ENCODE measurements at regions not wholly inside any gene's neighbourhood (a gene's known extent, or its start where the extent isn't known, plus 50 kb on each side); places are given as distances from the start of the nearest gene placed in this dataset.

- no peak for TF ChIP-seq POU6F1 (CRISPR knock-in tag; IDR thresholded peaks at IDR 0.05; ENCODE audit: borderline replicate concordance, low read depth)
- TF ChIP-seq BACH2 (CRISPR knock-in tag; IDR thresholded peaks at IDR 0.05; ENCODE audit: borderline replicate concordance): no peak
- no peak for TF ChIP-seq RARB (CRISPR knock-in tag; IDR thresholded peaks at IDR 0.05)
- no peak for TF ChIP-seq GLIS3 (CRISPR knock-in tag; IDR thresholded peaks at IDR 0.05)
- peak; percentile 60; the same call in 1 of the 2 replicates for TF ChIP-seq TCF4 (CRISPR knock-in tag; IDR thresholded peaks at IDR 0.05; ENCODE audit: borderline replicate concordance)
Observed at GRCh38 chr2:6290217-6291015, 575.3 kb downstream of the CMPK2 start (continued).

GRCh38 chr2:6294791-6295190, 570.9 kb downstream of the CMPK2 start:
- no peak for ATAC-seq
- TF ChIP-seq ZNF565 (CRISPR knock-in tag; conservative IDR thresholded peaks at IDR 0.05; ENCODE audit: low read depth): no peak
- no peak for TF ChIP-seq CSDC2 (CRISPR knock-in tag; IDR thresholded peaks at IDR 0.05)
- TF ChIP-seq GLIS3 (CRISPR knock-in tag; IDR thresholded peaks at IDR 0.05): no peak
- TF ChIP-seq SNAI2 (CRISPR knock-in tag; IDR thresholded peaks at IDR 0.05): no peak
- TF ChIP-seq BACH2 (CRISPR knock-in tag; IDR thresholded peaks at IDR 0.05; ENCODE audit: borderline replicate concordance): no peak
- TF ChIP-seq TCF4 (CRISPR knock-in tag; IDR thresholded peaks at IDR 0.05; ENCODE audit: borderline replicate concordance): no peak
- TF ChIP-seq PPARA (CRISPR knock-in tag; IDR thresholded peaks at IDR 0.05; ENCODE audit: borderline replicate concordance): no peak
- TF ChIP-seq PATZ1 (CRISPR knock-in tag; IDR thresholded peaks at IDR 0.05; ENCODE audit: borderline replicate concordance): no peak
- TF ChIP-seq ZFP30 (CRISPR knock-in tag; IDR thresholded peaks at IDR 0.05): no peak

- ATAC-seq: no peak
- TF ChIP-seq ARNTL (CRISPR knock-in tag; IDR thresholded peaks at IDR 0.05; ENCODE audit: borderline replicate concordance, low read depth) (no peak), TCF4 (CRISPR knock-in tag; IDR thresholded peaks at IDR 0.05; ENCODE audit: borderline replicate concordance) (no peak), PATZ1 (CRISPR knock-in tag; IDR thresholded peaks at IDR 0.05; ENCODE audit: borderline replicate concordance) (no peak), TOX (CRISPR knock-in tag; IDR thresholded peaks at IDR 0.05; ENCODE audit: borderline replicate concordance) (no peak), ZNF70 (CRISPR knock-in tag; IDR thresholded peaks at IDR 0.05) (no peak), ZFP3 (CRISPR knock-in tag; IDR thresholded peaks at IDR 0.05) (no peak), TSHZ2 (CRISPR knock-in tag; IDR thresholded peaks at IDR 0.05) (no peak), RARB (CRISPR knock-in tag; IDR thresholded peaks at IDR 0.05) (no peak), ISL1 (CRISPR knock-in tag; IDR thresholded peaks at IDR 0.05) (no peak), OSR1 (CRISPR knock-in tag; IDR thresholded peaks at IDR 0.05) (no peak), GLIS3 (CRISPR knock-in tag; IDR thresholded peaks at IDR 0.05) (no peak), CSRNP3 (CRISPR knock-in tag; IDR thresholded peaks at IDR 0.05) (no peak)
Observed at GRCh38 chr2:6297238-6297637, 568.5 kb downstream of the CMPK2 start.

All from SK-N-SH treated with all-trans-retinoic acid at 6 μM for 48 hours (cell line).